Astrocyte of the cerebellum (primary cell): ENCODE measurements at regions not wholly inside any gene's neighbourhood (a gene's known extent, or its start where the extent isn't known, plus 50 kb on each side); places are given as distances from the start of the nearest gene placed in this dataset.
"Not testable (repeated sequence)": the region's sequence is repeated elsewhere in the genome, so short reads cannot be mapped to it uniquely, and the experiment has no call there.

Experiments
- DNase-seq: peaks from one replicate; pipeline ENCODE4 v3.0.0-alpha.2; 2011; ENCODE audit warnings: low read depth
- H3K4me3 ChIP-seq: 2 replicates; pipeline ENCODE4 v1.5.1; 2011; ENCODE audit warnings: mild to moderate bottlenecking, low read depth, low read length, moderate library complexity
- in situ Hi-C: cut with HindIII; loops from 2 replicates; pipeline ENCODE4 v1.10.0; 2017; ENCODE audit warnings: low sequenced_read_pairs
- TF ChIP-seq, protein P1 (sequence below): IDR thresholded peaks from 2 replicates; pipeline ENCODE4 v1.5.1; 2012; ENCODE audit warnings: low read length, low read depth, moderate library complexity, mild to moderate bottlenecking; ENCODE audit errors: missing control alignments

DNA sequence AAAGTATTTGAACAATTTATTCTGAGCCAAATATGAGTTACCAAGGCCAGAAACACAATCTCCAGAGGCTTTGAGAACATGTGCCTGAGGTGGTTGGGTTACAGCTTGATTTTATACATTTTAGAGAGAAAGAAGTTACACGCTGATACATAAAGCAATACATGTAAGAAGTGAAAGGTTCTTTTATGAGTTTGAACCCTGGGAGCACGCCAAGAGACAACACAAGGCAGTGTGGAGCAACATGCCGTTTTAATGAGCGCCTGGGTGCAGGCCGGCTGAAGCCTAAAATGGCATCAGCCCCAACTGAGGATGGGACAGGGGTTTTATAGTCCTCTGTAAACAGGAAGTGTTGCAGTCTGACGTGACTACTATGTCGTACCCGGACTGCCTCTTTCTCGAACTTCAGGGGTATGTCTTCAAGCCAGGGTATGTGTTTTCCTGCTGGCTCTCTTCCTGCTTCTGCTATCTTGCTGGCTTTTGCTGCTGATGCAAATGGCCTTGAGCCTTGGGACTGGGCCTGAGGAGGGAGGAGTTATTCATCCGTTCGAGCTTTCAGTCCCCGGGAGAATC is 193.7 kb downstream of the CYLC2 start:
- no peak overlapping the region for H3K4me3 ChIP-seq
- in situ Hi-C loops: no loop called here
- no peak for DNase-seq
- TF ChIP-seq, protein P1, sequence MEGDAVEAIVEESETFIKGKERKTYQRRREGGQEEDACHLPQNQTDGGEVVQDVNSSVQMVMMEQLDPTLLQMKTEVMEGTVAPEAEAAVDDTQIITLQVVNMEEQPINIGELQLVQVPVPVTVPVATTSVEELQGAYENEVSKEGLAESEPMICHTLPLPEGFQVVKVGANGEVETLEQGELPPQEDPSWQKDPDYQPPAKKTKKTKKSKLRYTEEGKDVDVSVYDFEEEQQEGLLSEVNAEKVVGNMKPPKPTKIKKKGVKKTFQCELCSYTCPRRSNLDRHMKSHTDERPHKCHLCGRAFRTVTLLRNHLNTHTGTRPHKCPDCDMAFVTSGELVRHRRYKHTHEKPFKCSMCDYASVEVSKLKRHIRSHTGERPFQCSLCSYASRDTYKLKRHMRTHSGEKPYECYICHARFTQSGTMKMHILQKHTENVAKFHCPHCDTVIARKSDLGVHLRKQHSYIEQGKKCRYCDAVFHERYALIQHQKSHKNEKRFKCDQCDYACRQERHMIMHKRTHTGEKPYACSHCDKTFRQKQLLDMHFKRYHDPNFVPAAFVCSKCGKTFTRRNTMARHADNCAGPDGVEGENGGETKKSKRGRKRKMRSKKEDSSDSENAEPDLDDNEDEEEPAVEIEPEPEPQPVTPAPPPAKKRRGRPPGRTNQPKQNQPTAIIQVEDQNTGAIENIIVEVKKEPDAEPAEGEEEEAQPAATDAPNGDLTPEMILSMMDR: no peak

DNA sequence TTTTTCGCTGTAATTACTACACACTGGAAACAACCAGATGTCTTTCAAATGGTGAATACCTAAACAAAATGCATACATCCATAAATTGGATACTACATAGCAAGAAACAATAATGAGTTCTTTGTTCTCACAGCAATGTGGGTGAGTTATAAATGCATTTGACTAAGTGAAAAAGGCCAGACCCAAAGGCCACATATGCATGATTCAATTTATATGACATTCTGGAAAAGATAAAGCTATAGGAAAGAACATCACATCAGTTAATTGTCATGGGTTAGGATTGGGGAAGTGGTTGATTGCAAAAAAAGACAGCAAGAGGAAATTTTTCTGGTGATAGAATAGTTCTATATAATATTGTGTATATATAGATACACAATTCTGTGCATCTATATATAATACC is 198.9 kb downstream of the CYLC2 start:
- in situ Hi-C loops: no loop called here
- H3K4me3 ChIP-seq: no peak overlapping the region
- TF ChIP-seq, protein P1: no peak
- no peak for DNase-seq

DNA sequence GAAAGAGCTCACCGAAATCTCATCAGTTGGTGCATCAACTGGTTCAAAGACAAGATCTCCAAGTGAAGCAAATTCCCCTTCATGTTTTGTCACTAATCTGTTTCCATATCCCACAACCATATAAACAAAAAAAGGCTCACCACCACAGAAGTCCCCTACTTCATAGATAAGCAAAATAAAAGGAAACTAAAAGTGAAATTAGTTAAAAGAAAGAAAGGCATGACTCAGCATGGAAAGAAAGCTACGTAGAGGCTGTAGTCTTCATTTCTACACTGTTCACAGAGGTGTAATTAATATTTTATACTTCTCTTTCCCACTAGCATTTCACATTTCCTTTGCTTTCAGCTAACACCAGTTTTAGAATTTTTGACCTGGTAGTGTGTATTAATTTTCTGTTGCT is 208.0 kb downstream of the CYLC2 start:
- in situ Hi-C loops: no loop called here
- TF ChIP-seq, protein P1: no peak
- DNase-seq: no peak

DNA sequence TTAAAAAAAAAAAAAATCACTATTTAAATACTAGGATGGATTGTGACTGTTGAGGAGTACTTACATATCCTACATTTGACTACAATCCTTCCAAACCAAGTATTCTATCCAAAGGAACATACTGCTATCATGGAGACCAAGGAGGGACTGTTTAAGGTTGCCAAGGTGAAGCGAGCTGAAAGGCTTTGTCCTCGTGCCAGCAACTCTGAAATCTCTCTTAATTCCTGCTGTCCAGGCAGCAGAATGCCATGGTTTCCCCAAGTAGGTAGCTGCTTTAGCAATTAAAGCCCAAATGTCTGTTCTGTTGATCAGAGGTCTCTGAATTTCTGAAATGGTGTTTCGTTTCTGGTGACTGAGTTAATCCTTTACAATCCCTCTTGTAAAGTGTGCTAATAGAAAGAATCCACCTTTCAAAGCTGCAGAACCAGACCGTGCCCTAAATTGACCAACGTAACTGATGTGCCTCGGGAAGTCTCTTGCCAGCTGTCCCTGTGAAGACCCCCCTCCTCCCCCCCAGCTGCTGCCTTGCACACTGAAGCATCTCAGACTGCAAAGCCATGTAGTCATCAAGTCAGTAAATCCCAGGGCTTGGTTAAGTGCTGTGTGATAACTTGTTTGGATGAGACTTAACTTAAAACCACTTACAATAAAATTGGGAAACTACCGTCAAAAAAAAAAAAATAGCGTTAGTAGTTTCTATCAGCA is 210.9 kb downstream of the CYLC2 start:
- in situ Hi-C loops, DNase-seq, H3K4me3 ChIP-seq: not testable (repeated sequence)

More for the DNA sequence above, 208.0 kb downstream of the CYLC2 start:
- no peak overlapping the region for H3K4me3 ChIP-seq

DNA sequence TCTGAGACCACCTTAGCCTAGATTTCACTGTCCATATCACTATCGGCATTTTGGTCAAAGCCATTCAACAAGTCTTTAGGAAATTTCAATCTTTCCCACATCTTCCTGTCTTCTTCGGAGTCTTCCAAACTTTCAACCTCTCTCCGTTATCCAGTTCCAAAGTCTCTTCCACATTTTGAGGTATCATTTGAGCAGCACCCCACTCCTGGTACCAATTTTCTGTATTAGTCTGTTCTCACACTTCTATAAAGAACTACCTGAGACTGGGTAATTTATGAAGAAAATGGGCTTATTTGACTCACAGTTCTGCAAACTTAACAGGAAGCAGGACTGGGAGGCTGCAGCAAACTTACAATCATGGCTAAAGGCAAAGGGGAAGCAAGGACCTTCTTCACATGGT is 215.5 kb downstream of the CYLC2 start:
- H3K4me3 ChIP-seq: no peak overlapping the region
- in situ Hi-C loops: no loop called here
- DNase-seq: no peak
- TF ChIP-seq, protein P1: no peak

DNA sequence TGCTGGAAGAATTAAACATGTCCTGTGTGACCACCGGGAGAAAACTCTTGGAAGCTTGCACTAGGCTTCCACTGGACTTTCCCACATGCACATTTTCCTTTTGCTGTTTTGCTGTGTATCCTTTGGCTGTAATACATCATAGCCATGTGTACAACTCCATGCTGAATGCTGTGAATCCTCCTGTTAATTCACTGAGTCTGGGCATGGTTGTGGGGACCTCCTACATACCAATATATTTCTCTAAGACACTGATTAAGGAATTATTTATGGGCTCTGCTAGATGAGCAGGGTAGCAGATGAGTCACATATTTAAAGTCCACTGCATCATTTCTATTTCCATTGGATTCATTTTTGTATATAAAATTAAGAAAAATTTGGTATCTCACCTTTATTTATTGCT is 220.1 kb downstream of the CYLC2 start:
- no peak overlapping the region for H3K4me3 ChIP-seq
- in situ Hi-C loops: no loop called here
- DNase-seq: no peak
- TF ChIP-seq, protein P1: no peak

DNA sequence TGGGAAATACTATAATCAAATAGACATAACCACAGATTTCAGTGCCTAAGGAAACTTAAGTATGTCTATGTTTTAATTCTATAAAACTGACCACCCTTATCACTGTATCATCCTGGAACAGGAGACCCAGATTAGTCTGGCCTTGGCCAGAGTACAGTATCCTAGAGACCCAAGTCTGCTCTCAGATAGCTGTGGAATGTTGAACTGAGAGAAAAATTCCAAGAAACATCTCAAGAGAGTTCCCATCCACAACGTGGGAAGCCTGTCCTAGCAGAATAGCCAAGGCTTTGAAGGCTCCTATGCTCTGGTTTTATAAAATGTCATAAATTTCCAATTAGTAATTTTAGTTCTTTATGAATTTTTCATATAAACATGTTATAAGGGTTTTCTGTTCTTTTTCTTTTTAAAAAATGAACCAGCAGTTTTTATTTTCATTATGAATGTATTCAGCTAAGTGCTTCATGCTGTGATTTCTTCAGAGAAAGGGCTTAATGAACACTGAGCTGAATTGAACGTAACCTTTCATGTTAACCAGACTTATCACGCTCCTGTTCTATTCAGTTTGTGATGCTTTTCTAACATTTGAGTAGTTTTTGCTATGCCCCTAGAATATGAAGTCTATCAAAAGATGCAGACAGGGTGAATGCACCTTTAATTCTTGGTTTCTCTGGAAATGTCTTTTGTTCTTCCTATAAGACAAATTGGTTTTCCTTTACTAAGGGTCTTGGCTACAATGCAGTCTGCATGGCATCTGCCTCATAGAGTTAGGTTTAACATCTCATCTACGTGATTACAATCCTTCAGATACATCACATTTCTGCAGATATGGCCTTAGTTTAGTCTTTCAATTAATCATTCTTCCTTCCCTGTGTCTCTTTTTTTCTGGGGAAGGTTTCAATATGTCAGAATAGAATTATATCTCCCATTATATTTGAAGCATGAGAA is 230.8 kb downstream of the CYLC2 start:
- H3K4me3 ChIP-seq: no peak overlapping the region
- in situ Hi-C loops: no loop called here
- TF ChIP-seq, protein P1: no peak
- no peak for DNase-seq
